Esophagus squamous epithelium (tissue), 4 donors: ENCODE measurements at regions not wholly inside any gene's neighbourhood (a gene's known extent, or its start where the extent isn't known, plus 50 kb on each side); places are given as distances from the start of the nearest gene placed in this dataset.

ENCODE experiments used
- CTCF ChIP-seq, 6 experiments: fragments of 450-650 bp in 4 of 6; fragments of 200-600 bp in 2 of 6; sonication (generic) in 2 of 6; IDR thresholded peaks; one replicate each; pipeline ENCODE4 v1.5.1; 2016 to 2019; ENCODE audit warnings: antibody characterized with exemption in 6 of 6, mild to moderate bottlenecking in 4 of 6, moderate library complexity in 4 of 6
- POLR2A ChIP-seq, 4 donors: fragments of 450-650 bp; IDR thresholded peaks; one replicate each; pipeline ENCODE4 v1.6.1; 2017; ENCODE audit warnings: antibody characterized with exemption in 4 of 4, mild to moderate bottlenecking in 4 of 4, moderate library complexity in 3 of 4

GRCh38 chr6:114863610-114864009 is 520.8 kb upstream of the HS3ST5 start:
- TF ChIP-seq CTCF (IDR thresholded peaks at IDR 0.05) (no peak), POLR2A (IDR thresholded peaks at IDR 0.05) (no peak)
